ENCODE measurements at regions not wholly inside any gene's neighbourhood (a gene's known extent, or its start where the extent isn't known, plus 50 kb on each side); places are given as distances from the start of the nearest gene placed in this dataset.

DNA sequence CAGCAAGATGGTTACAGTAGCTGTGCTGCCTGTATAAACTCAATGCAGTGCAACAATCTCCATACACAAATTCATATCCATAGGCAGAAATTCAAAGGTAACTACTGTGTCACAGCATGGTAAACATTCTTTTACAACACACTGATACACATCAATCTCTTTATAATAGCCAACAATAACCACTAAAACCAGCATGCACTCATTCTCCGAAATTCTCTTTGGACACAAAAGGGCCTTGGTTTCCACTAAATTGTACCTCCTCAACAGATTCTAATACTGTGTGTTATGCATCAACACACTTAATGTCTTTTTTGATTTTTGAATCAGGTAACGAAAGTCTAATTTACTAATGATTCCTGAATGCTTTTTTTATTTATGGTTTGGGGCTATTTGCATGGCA lies 1323.7 kb downstream of the GRIK2 start (continued):
- TF ChIP-seq, protein P1, sequence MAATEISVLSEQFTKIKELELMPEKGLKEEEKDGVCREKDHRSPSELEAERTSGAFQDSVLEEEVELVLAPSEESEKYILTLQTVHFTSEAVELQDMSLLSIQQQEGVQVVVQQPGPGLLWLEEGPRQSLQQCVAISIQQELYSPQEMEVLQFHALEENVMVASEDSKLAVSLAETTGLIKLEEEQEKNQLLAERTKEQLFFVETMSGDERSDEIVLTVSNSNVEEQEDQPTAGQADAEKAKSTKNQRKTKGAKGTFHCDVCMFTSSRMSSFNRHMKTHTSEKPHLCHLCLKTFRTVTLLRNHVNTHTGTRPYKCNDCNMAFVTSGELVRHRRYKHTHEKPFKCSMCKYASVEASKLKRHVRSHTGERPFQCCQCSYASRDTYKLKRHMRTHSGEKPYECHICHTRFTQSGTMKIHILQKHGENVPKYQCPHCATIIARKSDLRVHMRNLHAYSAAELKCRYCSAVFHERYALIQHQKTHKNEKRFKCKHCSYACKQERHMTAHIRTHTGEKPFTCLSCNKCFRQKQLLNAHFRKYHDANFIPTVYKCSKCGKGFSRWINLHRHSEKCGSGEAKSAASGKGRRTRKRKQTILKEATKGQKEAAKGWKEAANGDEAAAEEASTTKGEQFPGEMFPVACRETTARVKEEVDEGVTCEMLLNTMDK (IDR thresholded peaks at IDR 0.05; ENCODE audit: borderline replicate concordance, insufficient read depth, low read depth, low read length, poor library complexity, severe bottlenecking), result no peak
- TF ChIP-seq STAG1 (CRISPR knock-in tag; IDR thresholded peaks at IDR 0.05; ENCODE audit: borderline replicate concordance), result no peak
- TF ChIP-seq, protein P2, sequence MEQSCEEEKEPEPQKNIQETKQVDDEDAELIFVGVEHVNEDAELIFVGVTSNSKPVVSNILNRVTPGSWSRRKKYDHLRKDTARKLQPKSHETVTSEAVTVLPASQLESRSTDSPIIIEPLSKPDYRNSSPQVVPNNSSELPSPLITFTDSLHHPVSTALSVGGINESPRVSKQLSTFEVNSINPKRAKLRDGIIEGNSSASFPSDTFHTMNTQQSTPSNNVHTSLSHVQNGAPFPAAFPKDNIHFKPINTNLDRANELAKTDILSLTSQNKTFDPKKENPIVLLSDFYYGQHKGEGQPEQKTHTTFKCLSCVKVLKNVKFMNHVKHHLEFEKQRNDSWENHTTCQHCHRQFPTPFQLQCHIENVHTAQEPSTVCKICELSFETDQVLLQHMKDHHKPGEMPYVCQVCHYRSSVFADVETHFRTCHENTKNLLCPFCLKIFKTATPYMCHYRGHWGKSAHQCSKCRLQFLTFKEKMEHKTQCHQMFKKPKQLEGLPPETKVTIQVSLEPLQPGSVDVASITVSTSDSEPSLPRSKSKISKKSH (CRISPR knock-in tag; IDR thresholded peaks at IDR 0.05), result no peak

DNA sequence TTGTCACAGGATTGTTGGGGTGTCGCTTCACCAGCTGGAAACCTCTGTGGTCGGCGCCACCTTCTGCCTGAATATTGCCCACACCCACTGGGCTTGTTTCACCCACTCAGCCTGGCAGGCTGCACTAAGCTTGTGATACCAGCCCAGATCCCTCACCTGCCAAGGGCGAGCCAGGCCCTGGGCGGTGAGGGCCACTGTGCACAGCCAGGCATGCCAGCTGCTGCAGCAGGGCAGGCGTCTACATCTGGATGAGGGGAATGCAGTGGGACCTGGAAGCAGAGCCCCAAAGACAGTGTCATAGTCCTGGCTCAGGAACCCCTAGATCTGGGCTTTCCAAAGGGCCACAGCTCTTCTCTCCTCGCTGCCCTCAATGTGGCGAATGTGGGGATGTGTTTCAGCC lies 1307.5 kb downstream of the GRIK2 start:
- WGBS (ENCODE audit: insufficient coverage, low coverage, missing lambda C conversion rate), result 3% methylated on average over 8 of the region's 8 CpGs
- no TSS peak for BruUV-seq (replicated peaks)
- ChIA-PET CTCF (ENCODE audit: low intra/inter-chr PET ratio) (no interaction called here), POLR2A (no interaction called here)
- H3K27ac ChIP-seq (ENCODE audit: extremely low read depth, low read depth, low read length), result no peak overlapping the region
- H3K4me2 ChIP-seq (ENCODE audit: insufficient read depth, low read length), result no peak overlapping the region
- no peak for ATAC-seq
- no peak for DNase-seq (ENCODE audit: extremely low read depth in 1 of 4, low spot score in 3 of 4)
- H4K20me1 ChIP-seq (replicated peaks; ENCODE audit: control insufficient read depth, insufficient read depth, low read length), result no peaks in the 10 kb centered on the region
- TF ChIP-seq KAT7 (CRISPR knock-in tag; IDR thresholded peaks at IDR 0.05; ENCODE audit: borderline replicate concordance) (no peak), ZFP36 (IDR thresholded peaks at IDR 0.05; ENCODE audit: low read depth, low read length, partially characterized antibody) (no peak)
- in situ Hi-C loops (cut with MboI), result no loop called here
- no peaks in the 10 kb centered on the region for H3K27me3 ChIP-seq (ENCODE audit: control insufficient read depth in 2 of 2, insufficient read depth in 2 of 2, low read length in 2 of 2)
- no peaks in the 10 kb centered on the region for H3K4me1 ChIP-seq (replicated peaks in 1 of 2; ENCODE audit: control insufficient read depth in 2 of 2, insufficient read depth in 2 of 2, low read length in 2 of 2)
- no peak overlapping the region for H3K4me3 ChIP-seq
- no peak overlapping the region for H2AFZ ChIP-seq (ENCODE audit: low read depth, low read length)
- peaks cover 1% of the 10 kb centered on the region; the same call in 1 of the 2 replicates for H3K9me3 ChIP-seq (replicated peaks; ENCODE audit: control insufficient read depth, insufficient read depth, low read depth, low read length)
- no peak overlapping the region for H3K9ac ChIP-seq (ENCODE audit: insufficient read depth in 1 of 2, low read depth in 2 of 2, low read length in 2 of 2)
- intact Hi-C loops (cut with micrococcal nuclease), result no loop called here
- FAIRE-seq, result no peak
- no peaks in the 10 kb centered on the region for H3K9me1 ChIP-seq (ENCODE audit: control insufficient read depth, insufficient read depth, low read length)
- H3K79me2 ChIP-seq (ENCODE audit: control insufficient read depth, insufficient read depth, low read length), result no peaks in the 10 kb centered on the region
- no peaks in the 10 kb centered on the region for H3K36me3 ChIP-seq (ENCODE audit: control insufficient read depth, insufficient read depth, low read length)
